ENCODE measurements at regions not wholly inside any gene's neighbourhood (a gene's known extent, or its start where the extent isn't known, plus 50 kb on each side); places are given as distances from the start of the nearest gene placed in this dataset.

DNA sequence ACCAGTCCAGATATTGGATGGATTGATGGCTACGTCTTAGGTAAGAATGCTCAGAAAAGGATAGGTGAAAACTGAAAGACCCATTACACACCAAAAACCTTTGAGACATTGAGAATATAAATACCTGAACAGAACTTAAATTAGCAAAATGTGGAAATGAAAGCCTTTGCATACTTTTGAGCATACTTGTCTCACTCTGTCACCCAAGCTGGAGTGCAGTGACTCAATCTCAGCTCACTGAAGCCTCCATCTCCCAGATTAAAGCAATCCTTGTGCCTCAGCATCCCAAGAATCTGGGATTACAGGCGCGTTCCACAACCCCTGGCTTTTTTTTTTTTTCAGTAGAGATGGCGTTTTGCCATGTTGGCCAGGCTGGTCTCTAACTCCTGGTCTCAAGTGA lies 695.3 kb downstream of the DACH1 start:
- TF ChIP-seq, protein P1, sequence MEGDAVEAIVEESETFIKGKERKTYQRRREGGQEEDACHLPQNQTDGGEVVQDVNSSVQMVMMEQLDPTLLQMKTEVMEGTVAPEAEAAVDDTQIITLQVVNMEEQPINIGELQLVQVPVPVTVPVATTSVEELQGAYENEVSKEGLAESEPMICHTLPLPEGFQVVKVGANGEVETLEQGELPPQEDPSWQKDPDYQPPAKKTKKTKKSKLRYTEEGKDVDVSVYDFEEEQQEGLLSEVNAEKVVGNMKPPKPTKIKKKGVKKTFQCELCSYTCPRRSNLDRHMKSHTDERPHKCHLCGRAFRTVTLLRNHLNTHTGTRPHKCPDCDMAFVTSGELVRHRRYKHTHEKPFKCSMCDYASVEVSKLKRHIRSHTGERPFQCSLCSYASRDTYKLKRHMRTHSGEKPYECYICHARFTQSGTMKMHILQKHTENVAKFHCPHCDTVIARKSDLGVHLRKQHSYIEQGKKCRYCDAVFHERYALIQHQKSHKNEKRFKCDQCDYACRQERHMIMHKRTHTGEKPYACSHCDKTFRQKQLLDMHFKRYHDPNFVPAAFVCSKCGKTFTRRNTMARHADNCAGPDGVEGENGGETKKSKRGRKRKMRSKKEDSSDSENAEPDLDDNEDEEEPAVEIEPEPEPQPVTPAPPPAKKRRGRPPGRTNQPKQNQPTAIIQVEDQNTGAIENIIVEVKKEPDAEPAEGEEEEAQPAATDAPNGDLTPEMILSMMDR (IDR thresholded peaks at IDR 0.05) = no peak
- no peak for TF ChIP-seq EP300 (IDR thresholded peaks at IDR 0.05)
- no peak for TF ChIP-seq POLR2A (IDR thresholded peaks at IDR 0.05)
